ENCODE measurements at regions not wholly inside any gene's neighbourhood (a gene's known extent, or its start where the extent isn't known, plus 50 kb on each side); places are given as distances from the start of the nearest gene placed in this dataset.
"Not testable (repeated sequence)": the region's sequence is repeated elsewhere in the genome, so short reads cannot be mapped to it uniquely, and the experiment has no call there.

- no peak for DNase-seq
- Histone ChIP-seq H3K9me3 (no peaks in the 10 kb centered on the region), H3K36me3 (no peaks in the 10 kb centered on the region)
These were observed 130.0 kb upstream of the ARG1 start for GRCh38 chr6:131443014-131443413.

GRCh38 chr6:131443514-131443913 is 129.5 kb upstream of the ARG1 start:
- Histone ChIP-seq H3K4me3 (no peak overlapping the region), H3K9me3 (no peaks in the 10 kb centered on the region), H3K27ac (no peak overlapping the region), H3K36me3 (no peaks in the 10 kb centered on the region), H3K27me3 (no peaks in the 10 kb centered on the region), H3K4me1 (no peaks in the 10 kb centered on the region)
- TF ChIP-seq POLR2A (IDR thresholded peaks at IDR 0.05): no peak
- no peak for TF ChIP-seq CTCF (IDR thresholded peaks at IDR 0.05)
- intact Hi-C loops (cut with DNase I; ENCODE audit: low total_unique reads): no loop called here
- DNase-seq: no peak

More at GRCh38 chr6:131443014-131443413, 130.0 kb upstream of the ARG1 start:
- intact Hi-C loops (cut with DNase I; ENCODE audit: low total_unique reads): no loop called here
- Histone ChIP-seq H3K4me1 (no peaks in the 10 kb centered on the region), H3K4me3 (no peak overlapping the region), H3K27ac (no peak overlapping the region), H3K27me3 (no peaks in the 10 kb centered on the region)
- TF ChIP-seq POLR2A (IDR thresholded peaks at IDR 0.05) (no peak), CTCF (IDR thresholded peaks at IDR 0.05) (no peak)

GRCh38 chr6:131445356-131445755 is 127.7 kb upstream of the ARG1 start:
- H3K36me3 ChIP-seq; intact Hi-C loops (cut with DNase I; ENCODE audit: low total_unique reads); H3K4me3 ChIP-seq; H3K4me1 ChIP-seq; H3K27me3 ChIP-seq; DNase-seq; H3K27ac ChIP-seq; H3K9me3 ChIP-seq: not testable (repeated sequence)

- no peak for DNase-seq
- H3K27me3 ChIP-seq: no peaks in the 10 kb centered on the region
- H3K9me3 ChIP-seq: no peaks in the 10 kb centered on the region
- no peak overlapping the region for H3K27ac ChIP-seq
- no peaks in the 10 kb centered on the region for H3K36me3 ChIP-seq
- H3K4me1 ChIP-seq: no peaks in the 10 kb centered on the region
- intact Hi-C loops (cut with DNase I; ENCODE audit: low total_unique reads): no loop called here
- no peak overlapping the region for H3K4me3 ChIP-seq
- TF ChIP-seq CTCF (IDR thresholded peaks at IDR 0.05) (no peak), POLR2A (IDR thresholded peaks at IDR 0.05) (no peak)
These were observed 122.2 kb upstream of the ARG1 start for GRCh38 chr6:131450861-131451260.

GRCh38 chr6:131451321-131452144 is 121.5 kb upstream of the ARG1 start:
- Histone ChIP-seq H3K9me3 (no peaks in the 10 kb centered on the region), H3K36me3 (no peaks in the 10 kb centered on the region), H3K27ac (no peak overlapping the region), H3K27me3 (no peaks in the 10 kb centered on the region), H3K4me1 (no peaks in the 10 kb centered on the region), H3K4me3 (no peak overlapping the region)
- TF ChIP-seq POLR2A (IDR thresholded peaks at IDR 0.05) (no peak), CTCF (IDR thresholded peaks at IDR 0.05) (no peak)
- intact Hi-C loops (cut with DNase I; ENCODE audit: low total_unique reads): no loop called here
- DNase-seq: no peak

Data from uterus (tissue), 3 donors.